ENCODE measurements at regions not wholly inside any gene's neighbourhood (a gene's known extent, or its start where the extent isn't known, plus 50 kb on each side); places are given as distances from the start of the nearest gene placed in this dataset.

- no peak for TF ChIP-seq BCL3 (IDR thresholded peaks at IDR 0.05; ENCODE audit: borderline replicate concordance, insufficient read depth, low read depth, low read length, poor library complexity, severe bottlenecking)
- TF ChIP-seq POLR2AphosphoS5 (IDR thresholded peaks at IDR 0.05; ENCODE audit: low read length) = no peak
- no peak for TF ChIP-seq HDAC6 (IDR thresholded peaks at IDR 0.05; ENCODE audit: unreplicated experiment)
- TF ChIP-seq POLR2A (IDR thresholded peaks at IDR 0.05; ENCODE audit: low read depth, low read length) = no peak
- no peak for TF ChIP-seq CTCF (IDR thresholded peaks at IDR 0.05 in 2 of 3, conservative IDR thresholded peaks at IDR 0.05 in 1 of 3; ENCODE audit: control insufficient read depth in 2 of 3, extremely low read depth in 1 of 3, insufficient read depth in 1 of 3, low read depth in 3 of 3, low read length in 3 of 3)
- TF ChIP-seq RAD21 (IDR thresholded peaks at IDR 0.05; ENCODE audit: insufficient read depth, low read depth, low read length) = no peak
- no peak for TF ChIP-seq POLR2AphosphoS2 (IDR thresholded peaks at IDR 0.05; ENCODE audit: low read depth, low read length)
- TF ChIP-seq FOS (IDR thresholded peaks at IDR 0.05; ENCODE audit: borderline replicate concordance, extremely low read depth, insufficient read length) = no peak
- TF ChIP-seq MAX (IDR thresholded peaks at IDR 0.05; ENCODE audit: low read depth, low read length) = no peak
- no peak for TF ChIP-seq PRDM15 (CRISPR knock-in tag; IDR thresholded peaks at IDR 0.05)
- TF ChIP-seq YY1 (IDR thresholded peaks at IDR 0.05; ENCODE audit: low read depth, low read length) = no peak
- TF ChIP-seq SPI1 (IDR thresholded peaks at IDR 0.05; ENCODE audit: borderline replicate concordance, insufficient read depth, low read depth, low read length) = no peak
- no peak for TF ChIP-seq RCOR1 (conservative IDR thresholded peaks at IDR 0.05; ENCODE audit: low read depth, low read length)
Observed at GRCh38 chr9:29203244-29203930, 1630.1 kb upstream of the C9orf72 start.
